PC-9 (cell line): ENCODE measurements at regions not wholly inside any gene's neighbourhood (a gene's known extent, or its start where the extent isn't known, plus 50 kb on each side); places are given as distances from the start of the nearest gene placed in this dataset.

Experiments
- BruUV-seq: library from RNA; stranded (reverse); fragments of 400-500 nt; replicated peaks from 2 replicates; lab custom pipeline; 2021; lab: Mats Ljungman, UMichigan
- CTCF ChIA-PET: fragments of 300-600 bp; sonication (Branson Sonifier 250); formaldehyde crosslinking; loops from one replicate; lab custom pipeline; 2022; ENCODE audit warnings: antibody characterized with exemption; lab: Charles Lee
- POLR2A ChIA-PET: fragments of 300-600 bp; sonication (Branson Sonifier 250); formaldehyde crosslinking; loops from one replicate; lab custom pipeline; 2022; ENCODE audit warnings: antibody characterized with exemption; ENCODE audit not compliant: unreplicated experiment; lab: Charles Lee
- DNase-seq, 2 experiments: peaks; one replicate each; pipeline versions ENCODE4 v3.0.0 to v3.0.0-alpha.2; 2015 to 2022; ENCODE audit warnings: mixed read lengths in 1 of 2
- H2AFZ ChIP-seq: fragments of 200-600 bp; sonication (generic); 2 replicates; pipeline ENCODE4 v1.8.1; 2017; ENCODE audit warnings: antibody characterized with exemption
- H3F3A ChIP-seq: fragments of 200-600 bp; sonication (generic); 2 replicates; pipeline ENCODE4 v1.8.1; 2017; ENCODE audit warnings: antibody characterized with exemption, mild to moderate bottlenecking, low read depth; ENCODE audit not compliant: insufficient read depth
- H3K27ac ChIP-seq: fragments of 200-600 bp; sonication (generic); 2 replicates; pipeline ENCODE4 v1.6.1; 2016; ENCODE audit warnings: mixed run types
- H3K27me3 ChIP-seq: fragments of 200-600 bp; sonication (generic); 2 replicates; pipeline ENCODE4 v1.6.1; 2016; ENCODE audit warnings: low read depth, mixed run types; ENCODE audit not compliant: insufficient read depth
- H3K36me3 ChIP-seq: fragments of 200-600 bp; sonication (generic); 2 replicates; pipeline ENCODE4 v1.6.1; 2016; ENCODE audit warnings: low read depth, mixed run types
- H3K4me1 ChIP-seq: fragments of 200-600 bp; sonication (generic); replicated peaks from 2 replicates; pipeline ENCODE4 v1.6.1; 2016; ENCODE audit warnings: mixed run types; ENCODE audit not compliant: insufficient read depth
- H3K4me2 ChIP-seq: fragments of 200-600 bp; sonication (generic); 2 replicates; pipeline ENCODE4 v1.6.1; 2017; ENCODE audit warnings: mixed run types
- H3K4me3 ChIP-seq: fragments of 200-600 bp; sonication (generic); 2 replicates; pipeline ENCODE4 v1.6.1; 2016; ENCODE audit warnings: mixed run types
- H3K79me2 ChIP-seq: fragments of 200-600 bp; sonication (generic); 2 replicates; pipeline ENCODE4 v1.6.1; 2017; ENCODE audit warnings: low read depth, mixed run types
- H3K9me2 ChIP-seq: fragments of 200-600 bp; sonication (generic); 2 replicates; pipeline ENCODE4 v1.8.1; 2017; ENCODE audit warnings: mild to moderate bottlenecking; ENCODE audit not compliant: insufficient read depth
- H3K9me3 ChIP-seq: fragments of 200-600 bp; sonication (generic); 2 replicates; pipeline ENCODE4 v1.8.1; 2016; ENCODE audit warnings: low read depth; ENCODE audit not compliant: insufficient read depth
- H4K20me1 ChIP-seq: fragments of 200-600 bp; sonication (generic); 2 replicates; pipeline ENCODE4 v1.8.1; 2017; ENCODE audit not compliant: insufficient read depth
- EZH2 ChIP-seq: fragments of 200-600 bp; sonication (generic); IDR thresholded peaks from 2 replicates; pipeline ENCODE4 v1.8.0; 2017; ENCODE audit warnings: antibody characterized with exemption, low read depth
- intact Hi-C: fragments of 100-400 bp; cut with micrococcal nuclease; formaldehyde crosslinking; loops from one replicate; pipeline ENCODE4 v1.10.0; 2022; ENCODE audit not compliant: unreplicated experiment
- TF ChIP-seq, protein P1 (sequence below): fragments of 200-600 bp; sonication (generic); conservative IDR thresholded peaks from 2 replicates; pipeline ENCODE4 v1.6.1; 2017; ENCODE audit warnings: mixed run types, antibody characterized with exemption, mild to moderate bottlenecking, moderate library complexity

- H3K9me3 ChIP-seq, result no peaks in the 10 kb centered on the region
- no peaks in the 10 kb centered on the region for H3K36me3 ChIP-seq
- no peak overlapping the region for H2AFZ ChIP-seq
- H3K4me1 ChIP-seq, result no peaks in the 10 kb centered on the region
- no peaks in the 10 kb centered on the region for H4K20me1 ChIP-seq
- H3K4me2 ChIP-seq, result no peak overlapping the region
- DNase-seq, result no peak
- BruUV-seq, result no TSS peak
- no peak for TF ChIP-seq EZH2
- TF ChIP-seq, protein P1, sequence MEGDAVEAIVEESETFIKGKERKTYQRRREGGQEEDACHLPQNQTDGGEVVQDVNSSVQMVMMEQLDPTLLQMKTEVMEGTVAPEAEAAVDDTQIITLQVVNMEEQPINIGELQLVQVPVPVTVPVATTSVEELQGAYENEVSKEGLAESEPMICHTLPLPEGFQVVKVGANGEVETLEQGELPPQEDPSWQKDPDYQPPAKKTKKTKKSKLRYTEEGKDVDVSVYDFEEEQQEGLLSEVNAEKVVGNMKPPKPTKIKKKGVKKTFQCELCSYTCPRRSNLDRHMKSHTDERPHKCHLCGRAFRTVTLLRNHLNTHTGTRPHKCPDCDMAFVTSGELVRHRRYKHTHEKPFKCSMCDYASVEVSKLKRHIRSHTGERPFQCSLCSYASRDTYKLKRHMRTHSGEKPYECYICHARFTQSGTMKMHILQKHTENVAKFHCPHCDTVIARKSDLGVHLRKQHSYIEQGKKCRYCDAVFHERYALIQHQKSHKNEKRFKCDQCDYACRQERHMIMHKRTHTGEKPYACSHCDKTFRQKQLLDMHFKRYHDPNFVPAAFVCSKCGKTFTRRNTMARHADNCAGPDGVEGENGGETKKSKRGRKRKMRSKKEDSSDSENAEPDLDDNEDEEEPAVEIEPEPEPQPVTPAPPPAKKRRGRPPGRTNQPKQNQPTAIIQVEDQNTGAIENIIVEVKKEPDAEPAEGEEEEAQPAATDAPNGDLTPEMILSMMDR, result no peak
- H3K9me2 ChIP-seq, result no peaks in the 10 kb centered on the region
- H3K27ac ChIP-seq, result no peak overlapping the region
- H3K4me3 ChIP-seq, result no peak overlapping the region
- intact Hi-C loops, result no loop called here
- H3K27me3 ChIP-seq, result no peaks in the 10 kb centered on the region
- H3K79me2 ChIP-seq, result no peaks in the 10 kb centered on the region
- CTCF ChIA-PET, result no interaction called here
- POLR2A ChIA-PET, result no interaction called here
- H3F3A ChIP-seq, result no peaks in the 10 kb centered on the region
Measured at GRCh38 chr4:57172065-57172464, 61.9 kb upstream of the IGFBP7 start.

GRCh38 chr4:57168982-57169381 lies 58.8 kb upstream of the IGFBP7 start:
- BruUV-seq, result no TSS peak
- intact Hi-C loops, result loop anchor here (10.0 kb wide), 1 partner anchor 256 kb away; no protein-coding TSS in a partner anchor
- TF ChIP-seq, protein P1, result no peak
- no peak for TF ChIP-seq EZH2
- no peaks in the 10 kb centered on the region for H3K9me3 ChIP-seq
- H3K27me3 ChIP-seq, result no peaks in the 10 kb centered on the region
- no peak overlapping the region for H3K4me3 ChIP-seq
- ChIA-PET CTCF (no interaction called here), POLR2A (no interaction called here)
- no peaks in the 10 kb centered on the region for H3F3A ChIP-seq
- no peak overlapping the region for H3K4me2 ChIP-seq
- no peak overlapping the region for H3K27ac ChIP-seq
- H2AFZ ChIP-seq, result no peak overlapping the region
- H3K9me2 ChIP-seq, result no peaks in the 10 kb centered on the region
- H3K4me1 ChIP-seq, result no peaks in the 10 kb centered on the region
- DNase-seq, result no peak
- H3K79me2 ChIP-seq, result no peaks in the 10 kb centered on the region
- H4K20me1 ChIP-seq, result no peaks in the 10 kb centered on the region
- no peaks in the 10 kb centered on the region for H3K36me3 ChIP-seq

GRCh38 chr4:57163530-57164459 lies 53.6 kb upstream of the IGFBP7 start:
- Histone ChIP-seq H3K9me2 (no peaks in the 10 kb centered on the region), H3K4me3 (peak overlapping the region; percentile 66), H3K4me2 (peak overlapping the region; percentile 97), H3K9me3 (no peaks in the 10 kb centered on the region), H4K20me1 (no peaks in the 10 kb centered on the region), H3K36me3 (no peaks in the 10 kb centered on the region), H2AFZ (peak overlapping the region; percentile 83), H3K27me3 (no peaks in the 10 kb centered on the region), H3K27ac (no peak overlapping the region), H3K79me2 (no peaks in the 10 kb centered on the region), H3K4me1 (no peaks in the 10 kb centered on the region; the same call in 1 of the 2 replicates), H3F3A (no peaks in the 10 kb centered on the region)
- DNase-seq, result peak; percentile 39 to 69
- POLR2A ChIA-PET, result interaction anchor here (0.6 kb wide), 2 partner anchors 186 to 886 kb away, joined by 4 to 5 read pairs; partner anchors contain the start of gene NOA1
- BruUV-seq, result no TSS peak
- TF ChIP-seq EZH2, result no peak
- TF ChIP-seq, protein P1, result peak; percentile 80
- CTCF ChIA-PET, result interaction anchor here (0.6 to 2.4 kb wide), 9 partner anchors 16 to 903 kb away, joined by 3 to 19 read pairs (median 4); no protein-coding TSS in a partner anchor
- intact Hi-C loops, result loop anchor here (1.0 to 10.0 kb wide), 2 partner anchors 125 to 261 kb away; no protein-coding TSS in a partner anchor
